Esophagus squamous epithelium (tissue), 5 donors: ENCODE measurements at regions not wholly inside any gene's neighbourhood (a gene's known extent, or its start where the extent isn't known, plus 50 kb on each side); places are given as distances from the start of the nearest gene placed in this dataset.

ENCODE experiments used
- DNase-seq: peaks from one replicate; lab custom pipeline; 2025; lab: John Stamatoyannopoulos, UW
- H3K27ac ChIP-seq, 4 donors: fragments of 200-600 bp; sonication (generic); one replicate each; pipeline ENCODE4 v1.5.1; 2016 to 2019; ENCODE audit warnings: mild to moderate bottlenecking in 1 of 4
- H3K27me3 ChIP-seq, 4 donors: fragments of 200-600 bp; sonication (generic); 1 replicate in 3 of 4; 2 replicates in 1 of 4; pipeline versions ENCODE4 v1.5.1 to v1.6.0; 2017 to 2021; ENCODE audit warnings: antibody characterized with exemption in 1 of 4
- H3K36me3 ChIP-seq, 3 donors: fragments of 200-600 bp; sonication (generic); one replicate each; pipeline ENCODE4 v1.5.1; 2016 to 2019
- H3K4me1 ChIP-seq, 3 donors: fragments of 200-600 bp; sonication (generic); one replicate each; pipeline ENCODE4 v1.5.1; 2017 to 2019
- H3K4me3 ChIP-seq, 4 donors: fragments of 200-600 bp; sonication (generic); 1 replicate in 3 of 4; 2 replicates in 1 of 4; pipeline ENCODE4 v1.5.1; 2016 to 2019; ENCODE audit warnings: mild to moderate bottlenecking in 2 of 4, moderate library complexity in 1 of 4
- H3K9me3 ChIP-seq, 3 donors: fragments of 200-600 bp; sonication (generic); one replicate each; pipeline ENCODE4 v1.5.1; 2016 to 2019
- POLR2A ChIP-seq, 4 donors: fragments of 450-650 bp; IDR thresholded peaks; one replicate each; pipeline ENCODE4 v1.6.1; 2017; ENCODE audit warnings: antibody characterized with exemption in 4 of 4, mild to moderate bottlenecking in 4 of 4, moderate library complexity in 3 of 4
- WGBS, 2 donors: methylation state at CpG; one replicate each; pipeline ENCODE4 v1.1.5; 2018; 5-methylcytosine and 5-hydroxymethylcytosine counted together
- intact Hi-C: fragments of 100-400 bp; cut with DNase I; formaldehyde crosslinking; loops from one replicate; pipeline ENCODE4 v1.15.0; 2022
- TF ChIP-seq, protein P1 (sequence below), 6 experiments: fragments of 450-650 bp in 4 of 6; fragments of 200-600 bp in 2 of 6; sonication (generic) in 2 of 6; IDR thresholded peaks; one replicate each; pipeline ENCODE4 v1.5.1; 2016 to 2019; ENCODE audit warnings: antibody characterized with exemption in 6 of 6, mild to moderate bottlenecking in 4 of 6, moderate library complexity in 4 of 6
- donor health status: DM: yes; HTN: yes; CAD: no.

DNA sequence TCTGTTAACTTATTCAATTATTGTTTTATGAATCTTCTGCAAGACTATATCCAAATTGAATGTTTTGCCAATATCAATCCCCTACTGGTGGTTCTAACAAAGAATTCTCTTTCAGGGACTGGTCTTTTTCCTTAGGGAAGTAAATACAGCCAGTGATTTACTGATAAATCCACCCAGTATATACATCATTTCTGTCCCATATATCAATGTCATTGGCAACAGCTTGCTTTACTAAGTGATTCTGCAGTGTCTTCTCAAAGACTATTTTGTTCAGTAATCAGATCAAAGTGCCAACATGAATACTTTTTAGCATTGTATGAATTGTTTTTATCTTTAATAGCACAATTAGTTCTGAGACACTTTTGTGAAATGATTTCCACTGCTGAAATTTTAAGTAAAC lies 114.0 kb upstream of the OBI1 start:
- Histone ChIP-seq H3K4me3 (no peak overlapping the region), H3K9me3 (no peaks in the 10 kb centered on the region), H3K27ac (no peak overlapping the region), H3K27me3 (peaks cover 0 to 6% (median 0%) of the 10 kb centered on the region in 4 donors), H3K4me1 (no peaks in the 10 kb centered on the region), H3K36me3 (no peaks in the 10 kb centered on the region)
- intact Hi-C loops: no loop called here
- TF ChIP-seq POLR2A (IDR thresholded peaks at IDR 0.05): no peak
- TF ChIP-seq, protein P1, sequence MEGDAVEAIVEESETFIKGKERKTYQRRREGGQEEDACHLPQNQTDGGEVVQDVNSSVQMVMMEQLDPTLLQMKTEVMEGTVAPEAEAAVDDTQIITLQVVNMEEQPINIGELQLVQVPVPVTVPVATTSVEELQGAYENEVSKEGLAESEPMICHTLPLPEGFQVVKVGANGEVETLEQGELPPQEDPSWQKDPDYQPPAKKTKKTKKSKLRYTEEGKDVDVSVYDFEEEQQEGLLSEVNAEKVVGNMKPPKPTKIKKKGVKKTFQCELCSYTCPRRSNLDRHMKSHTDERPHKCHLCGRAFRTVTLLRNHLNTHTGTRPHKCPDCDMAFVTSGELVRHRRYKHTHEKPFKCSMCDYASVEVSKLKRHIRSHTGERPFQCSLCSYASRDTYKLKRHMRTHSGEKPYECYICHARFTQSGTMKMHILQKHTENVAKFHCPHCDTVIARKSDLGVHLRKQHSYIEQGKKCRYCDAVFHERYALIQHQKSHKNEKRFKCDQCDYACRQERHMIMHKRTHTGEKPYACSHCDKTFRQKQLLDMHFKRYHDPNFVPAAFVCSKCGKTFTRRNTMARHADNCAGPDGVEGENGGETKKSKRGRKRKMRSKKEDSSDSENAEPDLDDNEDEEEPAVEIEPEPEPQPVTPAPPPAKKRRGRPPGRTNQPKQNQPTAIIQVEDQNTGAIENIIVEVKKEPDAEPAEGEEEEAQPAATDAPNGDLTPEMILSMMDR (IDR thresholded peaks at IDR 0.05): no peak
- DNase-seq: no peak

DNA sequence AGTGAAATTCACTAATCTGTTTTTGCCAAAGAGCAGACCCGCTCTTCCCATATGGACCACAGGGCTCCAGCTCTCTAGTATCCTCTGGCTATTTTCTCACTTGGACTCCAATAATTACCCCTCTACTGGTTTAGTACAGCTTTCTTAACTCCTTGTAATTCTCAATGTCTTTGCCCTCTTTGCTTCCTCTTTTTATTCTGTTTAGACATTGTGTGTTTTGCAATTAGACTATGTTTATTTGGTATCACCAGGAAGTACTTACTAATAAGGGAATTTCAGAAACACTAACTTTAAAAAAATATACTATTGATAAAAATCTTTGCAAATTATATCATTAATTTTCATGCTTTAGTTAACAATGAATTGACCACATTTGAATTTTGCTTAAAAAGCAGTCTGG lies 111.6 kb upstream of the OBI1 start:
- TF ChIP-seq, protein P1 (IDR thresholded peaks at IDR 0.05): no peak
- TF ChIP-seq POLR2A (IDR thresholded peaks at IDR 0.05): no peak
- no peak for DNase-seq
- H3K27me3 ChIP-seq: no peaks in the 10 kb centered on the region
- no peak overlapping the region for H3K27ac ChIP-seq
- 89 to 100% methylated on average over 1 of the region's 1 CpG for WGBS, 2 donors
- no peaks in the 10 kb centered on the region for H3K4me1 ChIP-seq
- intact Hi-C loops: no loop called here
- H3K9me3 ChIP-seq: no peaks in the 10 kb centered on the region
- H3K36me3 ChIP-seq: no peaks in the 10 kb centered on the region
- H3K4me3 ChIP-seq: no peak overlapping the region

DNA sequence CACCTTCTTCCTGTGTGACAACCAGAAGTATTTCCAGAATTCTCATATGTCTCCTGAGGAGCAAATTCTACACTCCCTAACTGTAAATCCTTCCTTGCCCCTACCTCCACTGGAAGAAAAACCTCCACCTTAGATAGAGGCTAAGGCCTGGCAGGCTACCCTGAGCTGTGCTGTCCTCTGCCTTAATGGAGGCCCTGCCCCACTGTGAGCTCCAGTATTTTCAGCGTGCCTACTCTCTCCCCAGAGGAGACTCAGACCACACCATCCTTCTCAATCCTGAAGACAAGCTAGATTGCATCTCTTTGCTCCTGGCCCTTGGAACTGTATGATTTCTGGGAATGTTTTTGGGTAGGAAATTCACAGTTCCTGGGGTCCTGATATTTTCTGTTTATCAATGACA lies 110.0 kb upstream of the OBI1 start:
- Histone ChIP-seq H3K4me3 (no peak overlapping the region), H3K9me3 (no peaks in the 10 kb centered on the region), H3K27me3 (no peaks in the 10 kb centered on the region), H3K4me1 (no peaks in the 10 kb centered on the region), H3K36me3 (no peaks in the 10 kb centered on the region), H3K27ac (no peak overlapping the region)
- 63 to 90% methylated on average over 1 of the region's 1 CpG for WGBS, 2 donors
- intact Hi-C loops: no loop called here
- no peak for TF ChIP-seq POLR2A (IDR thresholded peaks at IDR 0.05)
- TF ChIP-seq, protein P1 (IDR thresholded peaks at IDR 0.05): no peak
- no peak for DNase-seq

DNA sequence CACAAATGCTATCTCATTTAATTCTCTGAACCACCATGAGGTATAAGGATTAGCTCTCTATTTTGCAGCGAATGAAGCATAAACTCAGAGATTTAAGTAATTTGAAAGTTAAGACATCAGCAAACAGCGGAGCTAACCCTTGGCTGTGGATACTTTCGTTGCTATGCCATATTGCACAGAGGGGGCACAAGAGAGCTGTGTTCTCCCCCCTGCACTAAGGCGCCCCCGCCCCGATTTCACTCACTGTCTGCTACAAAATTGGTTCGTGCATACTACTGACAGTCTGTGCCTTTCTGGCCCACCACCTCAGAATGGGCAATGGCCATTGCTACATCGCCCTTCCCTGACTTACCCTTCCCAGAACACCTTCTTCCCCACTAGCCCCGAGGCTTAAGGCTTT lies 105.7 kb upstream of the OBI1 start:
- intact Hi-C loops: no loop called here
- Histone ChIP-seq H3K27ac (no peak overlapping the region), H3K36me3 (no peaks in the 10 kb centered on the region), H3K4me3 (no peak overlapping the region), H3K9me3 (no peaks in the 10 kb centered on the region), H3K4me1 (no peaks in the 10 kb centered on the region), H3K27me3 (no peaks in the 10 kb centered on the region)
- 71 to 72% methylated on average over 9 of the region's 9 CpGs for WGBS, 2 donors
- DNase-seq: no peak
- TF ChIP-seq POLR2A (IDR thresholded peaks at IDR 0.05): no peak
- TF ChIP-seq, protein P1 (IDR thresholded peaks at IDR 0.05): no peak

DNA sequence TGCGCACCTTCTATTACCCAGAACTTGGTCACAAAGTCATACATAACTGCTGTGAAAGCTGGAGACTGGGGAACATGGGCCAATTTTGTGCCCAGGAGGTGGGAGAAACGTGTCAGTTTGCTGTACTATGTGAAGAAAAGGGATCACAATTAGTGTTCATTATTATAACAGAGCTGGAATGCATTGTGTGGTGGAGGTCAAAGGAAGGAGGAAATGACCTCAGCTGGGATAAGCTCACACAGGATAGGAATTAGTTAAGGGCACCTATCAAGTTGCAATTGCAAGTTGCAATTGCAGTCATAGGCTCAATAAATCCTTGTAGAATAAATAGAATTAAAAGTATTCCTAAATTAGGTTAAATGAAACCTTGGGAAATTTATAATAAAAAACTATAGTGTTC lies 103.9 kb upstream of the OBI1 start:
- DNase-seq: no peak
- no peak for TF ChIP-seq POLR2A (IDR thresholded peaks at IDR 0.05)
- TF ChIP-seq, protein P1 (IDR thresholded peaks at IDR 0.05): no peak
- intact Hi-C loops: no loop called here
- Histone ChIP-seq H3K9me3 (no peaks in the 10 kb centered on the region), H3K36me3 (no peaks in the 10 kb centered on the region), H3K27ac (no peak overlapping the region), H3K27me3 (peaks cover 0 to 8% (median 0%) of the 10 kb centered on the region in 4 donors), H3K4me3 (no peak overlapping the region), H3K4me1 (no peaks in the 10 kb centered on the region)
- WGBS, 2 donors: 13 to 64% methylated on average over 1 to 2 of the region's 2 CpGs
